ENCODE measurements at regions not wholly inside any gene's neighbourhood (a gene's known extent, or its start where the extent isn't known, plus 50 kb on each side); places are given as distances from the start of the nearest gene placed in this dataset.

DNA sequence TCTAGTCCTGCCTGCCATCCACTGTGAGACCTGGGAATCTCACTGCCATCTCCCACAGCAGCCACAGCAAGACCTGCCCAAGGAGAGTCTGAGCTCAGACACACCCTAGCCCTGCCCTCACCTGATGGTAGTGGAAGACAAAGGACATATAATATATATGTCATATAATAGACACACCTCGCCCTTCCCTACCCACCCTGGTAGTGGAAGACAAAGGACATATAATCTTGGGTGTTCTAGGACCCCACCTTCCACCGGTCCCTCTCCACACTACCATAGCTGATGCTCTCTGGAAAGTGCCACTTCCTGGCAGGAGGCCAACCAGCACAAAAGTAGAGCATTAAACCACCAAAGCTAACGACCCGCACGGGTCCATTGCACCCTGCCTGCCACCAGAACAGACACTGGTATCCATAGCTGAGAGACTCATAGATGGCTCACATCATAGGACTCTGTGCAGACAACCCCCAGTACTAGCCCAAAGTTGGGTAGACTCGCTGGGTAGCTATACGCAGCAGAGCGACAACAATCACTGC lies 545.6 kb downstream of the CAAP1 start:
- H3K4me2 ChIP-seq = no peak overlapping the region
- 39% methylated on average over 8 of the region's 8 CpGs for WGBS (ENCODE audit: low lambda C conversion rate)
- no peak overlapping the region for H3K9ac ChIP-seq
- no peak overlapping the region for H3K27ac ChIP-seq (ENCODE audit: low read depth in 2 of 2, low read length in 1 of 2)
- H3K27me3 ChIP-seq (ENCODE audit: insufficient read depth) = no peaks in the 10 kb centered on the region
- H2AFZ ChIP-seq (ENCODE audit: low read depth) = no peak overlapping the region
- no peaks in the 10 kb centered on the region for H3K9me2 ChIP-seq
- H4K20me1 ChIP-seq (ENCODE audit: insufficient read depth) = no peaks in the 10 kb centered on the region
- H3K4me3 ChIP-seq (ENCODE audit: low read depth in 2 of 2, low read length in 1 of 2) = no peak overlapping the region
- no peaks in the 10 kb centered on the region for H3K79me2 ChIP-seq (ENCODE audit: insufficient read depth)
- POLR2A ChIA-PET = no interaction called here
- H3F3A ChIP-seq (replicated peaks; ENCODE audit: insufficient read depth) = no peaks in the 10 kb centered on the region
- no peak for DNase-seq
- H3K36me3 ChIP-seq (replicated peaks in 1 of 2; ENCODE audit: control insufficient read depth in 1 of 2, insufficient read depth in 2 of 2, low read length in 1 of 2) = no peaks in the 10 kb centered on the region
- no peaks in the 10 kb centered on the region for H3K9me3 ChIP-seq
- CTCF ChIA-PET = interaction anchor here (0.6 to 0.9 kb wide), 3 partner anchors 20 to 915 kb away, joined by 3 to 4 read pairs (median 4); no protein-coding TSS in a partner anchor
- no peak for TF ChIP-seq NRF1 (IDR thresholded peaks at IDR 0.05; ENCODE audit: low read depth, low read length)
- TF ChIP-seq SMC3 (IDR thresholded peaks at IDR 0.05; ENCODE audit: low read depth, low read length) = no peak
- TF ChIP-seq CTCF (IDR thresholded peaks at IDR 0.05) = no peak
- no peak for TF ChIP-seq FOXJ3 (CRISPR knock-in tag; IDR thresholded peaks at IDR 0.05)
- no peak for TF ChIP-seq FOXM1 (IDR thresholded peaks at IDR 0.05; ENCODE audit: low read depth)
- TF ChIP-seq ELF1 (IDR thresholded peaks at IDR 0.05) = no peak
- no peaks in the 10 kb centered on the region for H3K4me1 ChIP-seq (ENCODE audit: control insufficient read depth in 1 of 2, insufficient read depth in 2 of 2, low read depth in 1 of 2, low read length in 1 of 2)

DNA sequence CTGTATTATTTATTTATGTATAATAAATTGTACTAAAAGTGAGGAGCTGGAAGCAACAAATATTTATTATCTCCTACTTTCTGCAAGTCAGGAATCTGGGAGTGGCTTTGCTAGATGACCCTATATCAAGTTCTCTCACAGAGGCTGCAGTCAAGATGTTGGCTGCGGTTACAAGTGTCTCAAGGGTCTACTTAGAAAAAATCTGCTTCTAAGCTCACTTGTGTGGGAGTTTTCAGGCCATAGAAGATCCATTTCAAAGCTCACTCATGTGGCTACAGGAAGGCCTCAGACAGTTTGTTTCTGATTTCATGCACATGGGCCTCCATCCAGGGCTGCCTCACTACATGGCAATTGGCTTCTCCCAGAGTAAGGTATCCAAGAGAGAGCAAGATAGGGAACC lies 551.1 kb downstream of the CAAP1 start:
- Histone ChIP-seq H3F3A (replicated peaks; ENCODE audit: insufficient read depth) (no peaks in the 10 kb centered on the region), H3K4me1 (ENCODE audit: control insufficient read depth in 1 of 2, insufficient read depth in 2 of 2, low read depth in 1 of 2, low read length in 1 of 2) (no peaks in the 10 kb centered on the region), H3K9ac (no peak overlapping the region), H3K4me2 (no peak overlapping the region), H3K9me3 (no peaks in the 10 kb centered on the region), H3K9me2 (no peaks in the 10 kb centered on the region; the same call in 1 of the 2 replicates), H2AFZ (ENCODE audit: low read depth) (no peak overlapping the region), H3K27ac (ENCODE audit: low read depth in 2 of 2, low read length in 1 of 2) (no peak overlapping the region), H4K20me1 (ENCODE audit: insufficient read depth) (no peaks in the 10 kb centered on the region), H3K27me3 (ENCODE audit: insufficient read depth) (no peaks in the 10 kb centered on the region), H3K36me3 (replicated peaks in 1 of 2; ENCODE audit: control insufficient read depth in 1 of 2, insufficient read depth in 2 of 2, low read length in 1 of 2) (no peaks in the 10 kb centered on the region), H3K79me2 (ENCODE audit: insufficient read depth) (no peaks in the 10 kb centered on the region), H3K4me3 (ENCODE audit: low read depth in 2 of 2, low read length in 1 of 2) (no peak overlapping the region)
- ChIA-PET CTCF (interaction anchor here (1.3 to 2.2 kb wide), 2 partner anchors 15 to 16 kb away, joined by 3 to 7 read pairs; no protein-coding TSS in a partner anchor), POLR2A (no interaction called here)
- whole genome bisulfite sequencing (ENCODE audit: low lambda C conversion rate) = 67% methylated on average over 1 of the region's 1 CpG
- TF ChIP-seq RAD21 (IDR thresholded peaks at IDR 0.05; ENCODE audit: low read length) (no peak), EP300 (IDR thresholded peaks at IDR 0.05; ENCODE audit: borderline replicate concordance in 1 of 2, low read depth in 1 of 2, low read length in 1 of 2) (no peak), FOSL2 (IDR thresholded peaks at IDR 0.05; ENCODE audit: borderline replicate concordance, low read depth) (no peak), SIN3A (IDR thresholded peaks at IDR 0.05; ENCODE audit: borderline replicate concordance, low read depth, low read length) (no peak), TAF1 (IDR thresholded peaks at IDR 0.05; ENCODE audit: borderline replicate concordance, low read depth, low read length) (no peak), SMC3 (IDR thresholded peaks at IDR 0.05; ENCODE audit: low read depth, low read length) (no peak), GABPA (IDR thresholded peaks at IDR 0.05; ENCODE audit: low read depth) (no peak), EZH2phosphoT487 (IDR thresholded peaks at IDR 0.05; ENCODE audit: borderline replicate concordance, low read depth) (no peak), NRF1 (IDR thresholded peaks at IDR 0.05; ENCODE audit: low read depth, low read length) (no peak), MEF2A (IDR thresholded peaks at IDR 0.05; ENCODE audit: borderline replicate concordance, low read depth) (no peak), TCF12 (IDR thresholded peaks at IDR 0.05) (no peak), RFX5 (IDR thresholded peaks at IDR 0.05; ENCODE audit: low read length) (no peak), RXRA (IDR thresholded peaks at IDR 0.05; ENCODE audit: borderline replicate concordance, low read depth) (no peak), POLR2AphosphoS5 (IDR thresholded peaks at IDR 0.05; ENCODE audit: low read depth, low read length) (no peak), CHD2 (IDR thresholded peaks at IDR 0.05; ENCODE audit: low read length, partially characterized antibody) (no peak), YY1 (IDR thresholded peaks at IDR 0.05; ENCODE audit: low read depth) (no peak), REST (IDR thresholded peaks at IDR 0.05; ENCODE audit: low read depth, low read length) (no peak), JUND (IDR thresholded peaks at IDR 0.05) (no peak)
- TF ChIP-seq, protein P1, sequence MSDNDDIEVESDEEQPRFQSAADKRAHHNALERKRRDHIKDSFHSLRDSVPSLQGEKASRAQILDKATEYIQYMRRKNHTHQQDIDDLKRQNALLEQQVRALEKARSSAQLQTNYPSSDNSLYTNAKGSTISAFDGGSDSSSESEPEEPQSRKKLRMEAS (IDR thresholded peaks at IDR 0.05; ENCODE audit: low read depth) = no peak
- no peak for DNase-seq

All from SK-N-SH (cell line).